Neural cell (in vitro differentiated cells): ENCODE measurements at regions not wholly inside any gene's neighbourhood (a gene's known extent, or its start where the extent isn't known, plus 50 kb on each side); places are given as distances from the start of the nearest gene placed in this dataset.

Source experiments
- H2AFZ ChIP-seq: fragments of 200-600, 300-800 bp; sonication (generic), shearing (Covaris generic); 2 replicates; pipeline ENCODE4 v1.6.0; 2014; ENCODE audit warnings: low read depth, mild to moderate bottlenecking, antibody characterized with exemption, low read length, moderate library complexity
- H3F3A ChIP-seq: fragments of 200-600 bp; shearing (Covaris generic); 2 replicates; pipeline ENCODE4 v1.6.1; 2016; ENCODE audit warnings: mild to moderate bottlenecking, moderate library complexity, mixed read lengths, antibody characterized with exemption, low read length; ENCODE audit not compliant: insufficient read depth, poor library complexity, severe bottlenecking
- H3K27ac ChIP-seq: fragments of 200-600, 300-800 bp; sonication (generic), shearing (Covaris generic); 2 replicates; pipeline ENCODE4 v1.5.1; 2014; ENCODE audit warnings: mild to moderate bottlenecking, low read length, moderate library complexity
- H3K27me3 ChIP-seq: fragments of 300-800, 200-600 bp; sonication (generic), shearing (Covaris generic); 2 replicates; pipeline ENCODE4 v1.6.0; 2014; ENCODE audit warnings: mild to moderate bottlenecking, low read depth, low read length, moderate library complexity; ENCODE audit not compliant: insufficient read depth
- H3K36me3 ChIP-seq: fragments of 300-800, 200-600 bp; sonication (generic), shearing (Covaris generic); 2 replicates; pipeline ENCODE4 v1.5.1; 2014; ENCODE audit warnings: mild to moderate bottlenecking, antibody characterized with exemption, low read length, moderate library complexity; ENCODE audit not compliant: insufficient read depth
- H3K4me2 ChIP-seq: fragments of 300-800, 200-600 bp; sonication (generic), shearing (Covaris generic); 2 replicates; pipeline ENCODE4 v1.6.0; 2014; ENCODE audit warnings: mild to moderate bottlenecking, low read length
- H3K4me3 ChIP-seq: fragments of 300-800, 200-600 bp; sonication (generic), shearing (Covaris generic); 2 replicates; pipeline ENCODE4 v1.5.1; 2014; ENCODE audit warnings: mild to moderate bottlenecking, low read length, moderate library complexity
- H3K79me2 ChIP-seq: fragments of 200-600 bp; shearing (Covaris generic); replicated peaks from 2 replicates; pipeline ENCODE4 v1.6.0; 2014; ENCODE audit warnings: mild to moderate bottlenecking, low read length, moderate library complexity; ENCODE audit not compliant: insufficient read depth
- H3K9ac ChIP-seq: fragments of 300-800, 200-600 bp; sonication (generic), shearing (Covaris generic); 2 replicates; pipeline ENCODE4 v1.6.1; 2016; ENCODE audit warnings: mild to moderate bottlenecking, low read length, mixed read lengths
- H3K9me2 ChIP-seq: fragments of 200-600 bp; shearing (Covaris generic); 2 replicates; pipeline ENCODE4 v1.6.1; 2016; ENCODE audit warnings: mild to moderate bottlenecking, low read length, mixed read lengths; ENCODE audit not compliant: insufficient read depth
- H3K9me3 ChIP-seq: fragments of 200-600, 300-800 bp; sonication (generic), shearing (Covaris generic); 2 replicates; pipeline ENCODE4 v1.6.1; 2016; ENCODE audit warnings: mild to moderate bottlenecking, mixed run types, low read length, moderate library complexity, mixed read lengths
- H4K20me1 ChIP-seq: fragments of 200-600 bp; shearing (Covaris generic); 2 replicates; pipeline ENCODE4 v1.6.1; 2016; ENCODE audit warnings: mild to moderate bottlenecking, mixed run types; ENCODE audit not compliant: insufficient read depth
- CTCF ChIP-seq: fragments of 450-650 bp; IDR thresholded peaks from 2 replicates; pipeline ENCODE4 v1.5.1; 2014; ENCODE audit warnings: antibody characterized with exemption, mild to moderate bottlenecking, moderate library complexity; ENCODE audit not compliant: poor library complexity, severe bottlenecking
- EP300 ChIP-seq: fragments of 450-650 bp; conservative IDR thresholded peaks from 2 replicates; pipeline ENCODE4 v1.6.1; 2014; ENCODE audit warnings: antibody characterized with exemption, mild to moderate bottlenecking, moderate library complexity; ENCODE audit not compliant: poor library complexity, severe bottlenecking
- EZH2 ChIP-seq: fragments of 200-600, 300-800 bp; shearing (Covaris generic), sonication (generic); IDR thresholded peaks from 2 replicates; pipeline ENCODE4 v1.6.1; 2014; ENCODE audit warnings: antibody characterized with exemption, low read length, borderline replicate concordance, mild to moderate bottlenecking; ENCODE audit not compliant: insufficient read depth, poor library complexity, severe bottlenecking
- MXI1 ChIP-seq: fragments of 450-650 bp; conservative IDR thresholded peaks from 2 replicates; pipeline ENCODE4 v1.6.1; 2014; ENCODE audit warnings: antibody characterized with exemption, mild to moderate bottlenecking; ENCODE audit not compliant: poor library complexity, severe bottlenecking
- POLR2AphosphoS5 ChIP-seq: IDR thresholded peaks from 2 replicates; pipeline ENCODE4 v1.6.1; 2012
- RAD21 ChIP-seq: fragments of 450-650 bp; conservative IDR thresholded peaks from 2 replicates; pipeline ENCODE4 v1.6.1; 2014; ENCODE audit warnings: antibody characterized with exemption, mild to moderate bottlenecking, moderate library complexity
- REST ChIP-seq: IDR thresholded peaks from 2 replicates; pipeline ENCODE4 v1.6.1; 2012; ENCODE audit warnings: borderline replicate concordance
- SMC3 ChIP-seq: fragments of 450-650 bp; conservative IDR thresholded peaks from 2 replicates; pipeline ENCODE4 v1.6.1; 2014; ENCODE audit warnings: antibody characterized with exemption, mild to moderate bottlenecking, moderate library complexity; ENCODE audit not compliant: poor library complexity
- TAF1 ChIP-seq: IDR thresholded peaks from 2 replicates; pipeline ENCODE4 v1.6.1; 2012; ENCODE audit warnings: low read depth

DNA sequence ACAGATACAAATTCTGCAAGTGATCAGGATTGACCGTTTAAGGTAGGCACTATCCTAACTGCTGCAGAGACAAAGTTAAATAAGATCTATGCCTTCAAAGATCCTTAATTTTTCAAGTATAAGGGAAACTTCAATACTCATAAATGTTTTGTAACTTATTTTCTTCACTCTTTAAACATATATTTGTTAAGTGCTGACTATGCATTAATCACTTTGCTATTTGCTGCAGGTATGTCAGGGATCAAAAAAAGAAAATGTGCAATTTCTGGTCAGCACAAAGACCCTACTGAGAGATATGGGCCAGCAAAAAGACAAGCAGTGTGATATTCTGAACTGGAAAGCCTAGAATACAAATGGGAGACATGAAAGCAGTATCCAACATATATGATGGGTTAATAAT, 756.1 kb upstream of the PCDH9 start:
- H3K4me3 ChIP-seq, result no peak overlapping the region
- no peaks in the 10 kb centered on the region for H3K27me3 ChIP-seq
- H3K27ac ChIP-seq, result no peak overlapping the region
- H3K36me3 ChIP-seq, result no peaks in the 10 kb centered on the region
- H2AFZ ChIP-seq, result no peak overlapping the region
- no peaks in the 10 kb centered on the region for H3F3A ChIP-seq
- no peak for TF ChIP-seq SMC3
- no peak for TF ChIP-seq REST
- TF ChIP-seq EZH2, result no peak
- TF ChIP-seq RAD21, result no peak
- no peak for TF ChIP-seq EP300
- no peak for TF ChIP-seq POLR2AphosphoS5
- no peak for TF ChIP-seq MXI1
- no peak for TF ChIP-seq TAF1
- TF ChIP-seq CTCF, result no peak
- H4K20me1 ChIP-seq, result no peaks in the 10 kb centered on the region
- H3K9ac ChIP-seq, result no peak overlapping the region
- no peaks in the 10 kb centered on the region for H3K9me3 ChIP-seq
- no peaks in the 10 kb centered on the region for H3K9me2 ChIP-seq
- no peaks in the 10 kb centered on the region for H3K79me2 ChIP-seq
- no peak overlapping the region for H3K4me2 ChIP-seq

DNA sequence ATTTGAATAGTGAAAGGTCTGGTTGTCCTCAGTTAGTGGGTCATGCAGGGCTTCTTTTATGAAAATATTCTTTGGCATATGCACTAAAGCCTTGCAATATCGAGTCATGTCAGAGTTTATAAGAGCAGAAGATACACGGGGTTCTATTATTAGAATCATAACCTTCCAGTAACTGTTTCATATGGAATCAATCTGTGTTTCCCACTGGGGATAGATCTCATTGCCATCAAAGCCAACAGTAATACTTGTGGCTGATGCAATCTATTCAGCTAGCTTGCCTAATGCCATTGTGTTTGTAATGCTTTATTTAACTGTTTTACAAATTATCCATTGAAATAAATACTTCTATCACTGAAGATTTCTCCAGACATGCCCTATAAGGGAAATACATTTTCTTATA, 746.9 kb upstream of the PCDH9 start:
- no peaks in the 10 kb centered on the region for H3K36me3 ChIP-seq
- no peak overlapping the region for H2AFZ ChIP-seq

GRCh38 chr13:67971291-67971690, 741.2 kb upstream of the PCDH9 start:
- no peak overlapping the region for H3K4me2 ChIP-seq
- H2AFZ ChIP-seq, result no peak overlapping the region
- H3K9ac ChIP-seq, result no peak overlapping the region
- TF ChIP-seq REST (no peak), RAD21 (no peak), POLR2AphosphoS5 (no peak), MXI1 (no peak), TAF1 (no peak), SMC3 (no peak), EZH2 (no peak), CTCF (no peak), EP300 (no peak)
- H3K27me3 ChIP-seq, result no peaks in the 10 kb centered on the region
- H3K27ac ChIP-seq, result no peak overlapping the region
- H3K36me3 ChIP-seq, result no peaks in the 10 kb centered on the region
- H3F3A ChIP-seq, result no peaks in the 10 kb centered on the region
- no peaks in the 10 kb centered on the region for H4K20me1 ChIP-seq
- no peak overlapping the region for H3K4me3 ChIP-seq
- H3K9me2 ChIP-seq, result no peaks in the 10 kb centered on the region
- H3K9me3 ChIP-seq, result no peaks in the 10 kb centered on the region
- no peaks in the 10 kb centered on the region for H3K79me2 ChIP-seq

More for the DNA sequence above, 746.9 kb upstream of the PCDH9 start:
- H3K27ac ChIP-seq, result no peak overlapping the region
- no peak overlapping the region for H3K9ac ChIP-seq
- no peak overlapping the region for H3K4me3 ChIP-seq
- H3K9me3 ChIP-seq, result no peaks in the 10 kb centered on the region
- H3K4me2 ChIP-seq, result no peak overlapping the region
- H3K9me2 ChIP-seq, result no peaks in the 10 kb centered on the region
- TF ChIP-seq EZH2 (no peak), POLR2AphosphoS5 (peak; percentile 20)
- no peaks in the 10 kb centered on the region for H3F3A ChIP-seq
- no peaks in the 10 kb centered on the region for H4K20me1 ChIP-seq
- no peaks in the 10 kb centered on the region for H3K79me2 ChIP-seq
- H3K27me3 ChIP-seq, result no peaks in the 10 kb centered on the region
